ENCODE measurements at regions not wholly inside any gene's neighbourhood (a gene's known extent, or its start where the extent isn't known, plus 50 kb on each side); places are given as distances from the start of the nearest gene placed in this dataset.

- H3K4me3 ChIP-seq: no peak overlapping the region
- H3K36me3 ChIP-seq: no peaks in the 10 kb centered on the region
- ATAC-seq (ENCODE audit: insufficient number of reproducible peaks, low FRiP score, low read depth) (no peak), DNase-seq (ENCODE audit: low spot score) (no peak)
- H3K4me1 ChIP-seq (ENCODE audit: control insufficient read depth in 1 of 2, low read depth in 2 of 2): no peaks in the 10 kb centered on the region
- no peak overlapping the region for H3K27ac ChIP-seq
- no peak for TF ChIP-seq CTCF (IDR thresholded peaks at IDR 0.05)
- H3K27me3 ChIP-seq (replicated peaks; ENCODE audit: insufficient read depth): no peaks in the 10 kb centered on the region
- H3K9me3 ChIP-seq: no peaks in the 10 kb centered on the region
Observed at GRCh38 chr18:38445804-38446145, 880.2 kb upstream of the CELF4 start.

GRCh38 chr18:38444971-38445803 lies 879.6 kb upstream of the CELF4 start:
- H3K27ac ChIP-seq: no peak overlapping the region
- no peaks in the 10 kb centered on the region for H3K4me1 ChIP-seq (ENCODE audit: control insufficient read depth in 1 of 2, low read depth in 2 of 2)
- ATAC-seq (ENCODE audit: insufficient number of reproducible peaks, low FRiP score, low read depth) (no peak), DNase-seq (ENCODE audit: low spot score) (no peak)
- H3K9me3 ChIP-seq: no peaks in the 10 kb centered on the region
- no peaks in the 10 kb centered on the region for H3K27me3 ChIP-seq (replicated peaks; ENCODE audit: insufficient read depth)
- no peak for TF ChIP-seq CTCF (IDR thresholded peaks at IDR 0.05)
- H3K4me3 ChIP-seq: no peak overlapping the region
- H3K36me3 ChIP-seq: no peaks in the 10 kb centered on the region

- H3K4me3 ChIP-seq: no peak overlapping the region
- H3K9me3 ChIP-seq: no peaks in the 10 kb centered on the region
- DNase-seq (ENCODE audit: low spot score) (no peak), ATAC-seq (ENCODE audit: insufficient number of reproducible peaks, low FRiP score, low read depth) (no peak)
- TF ChIP-seq CTCF (IDR thresholded peaks at IDR 0.05): no peak
- no peaks in the 10 kb centered on the region for H3K4me1 ChIP-seq (ENCODE audit: control insufficient read depth in 1 of 2, low read depth in 2 of 2)
- H3K27ac ChIP-seq: no peak overlapping the region
- no peaks in the 10 kb centered on the region for H3K36me3 ChIP-seq
- H3K27me3 ChIP-seq (replicated peaks; ENCODE audit: insufficient read depth): no peaks in the 10 kb centered on the region
Observed at GRCh38 chr18:38427736-38428135, 862.1 kb upstream of the CELF4 start.

- Histone ChIP-seq H3K9me3 (no peaks in the 10 kb centered on the region), H3K27ac (no peak overlapping the region), H3K36me3 (no peaks in the 10 kb centered on the region), H3K4me3 (no peak overlapping the region), H3K27me3 (replicated peaks; ENCODE audit: insufficient read depth) (no peaks in the 10 kb centered on the region), H3K4me1 (ENCODE audit: control insufficient read depth in 1 of 2, low read depth in 2 of 2) (no peaks in the 10 kb centered on the region)
- no peak for ATAC-seq (ENCODE audit: insufficient number of reproducible peaks, low FRiP score, low read depth)
- DNase-seq (ENCODE audit: low spot score): no peak
- no peak for TF ChIP-seq CTCF (IDR thresholded peaks at IDR 0.05)
Observed at GRCh38 chr18:38427234-38427633, 861.6 kb upstream of the CELF4 start.

- ATAC-seq (ENCODE audit: insufficient number of reproducible peaks, low FRiP score, low read depth): no peak
- DNase-seq (ENCODE audit: low spot score): no peak
- no peaks in the 10 kb centered on the region for H3K9me3 ChIP-seq
- no peaks in the 10 kb centered on the region for H3K36me3 ChIP-seq
- no peaks in the 10 kb centered on the region for H3K27me3 ChIP-seq (replicated peaks; ENCODE audit: insufficient read depth)
- H3K4me3 ChIP-seq: no peak overlapping the region
- TF ChIP-seq CTCF (IDR thresholded peaks at IDR 0.05): no peak
- no peak overlapping the region for H3K27ac ChIP-seq
- no peaks in the 10 kb centered on the region for H3K4me1 ChIP-seq (ENCODE audit: control insufficient read depth in 1 of 2, low read depth in 2 of 2)
Observed at GRCh38 chr18:38421872-38422615, 856.4 kb upstream of the CELF4 start.
